Erythroblast (primary cell): ENCODE measurements at regions not wholly inside any gene's neighbourhood (a gene's known extent, or its start where the extent isn't known, plus 50 kb on each side); places are given as distances from the start of the nearest gene placed in this dataset.

Experiments
- DNase-seq, 2 experiments: peaks; one replicate each; lab custom pipeline; 2025; lab: John Stamatoyannopoulos, UW
- GATA1 ChIP-seq: IDR thresholded peaks from 2 replicates; pipeline ENCODE4 v1.6.1; 2011; ENCODE audit warnings: low read depth, mild to moderate bottlenecking, control low read depth, low read length, moderate library complexity
- POLR2A ChIP-seq: IDR thresholded peaks from 2 replicates; pipeline ENCODE4 v1.6.1; 2011; ENCODE audit warnings: mild to moderate bottlenecking, low read length

- TF ChIP-seq POLR2A (no peak), GATA1 (no peak)
- DNase-seq = no peak
Observed at GRCh38 chr6:169165561-169166300, 87.9 kb downstream of the THBS2 start.

GRCh38 chr6:169164986-169165385 lies 88.7 kb downstream of the THBS2 start:
- TF ChIP-seq GATA1 = no peak
- no peak for TF ChIP-seq POLR2A
- no peak for DNase-seq

- DNase-seq = no peak
- no peak for TF ChIP-seq POLR2A
- TF ChIP-seq GATA1 = no peak
Observed at GRCh38 chr6:169164451-169164850, 89.2 kb downstream of the THBS2 start.

GRCh38 chr6:169163411-169163901 lies 90.2 kb downstream of the THBS2 start:
- no peak for TF ChIP-seq POLR2A
- no peak for TF ChIP-seq GATA1
- no peak for DNase-seq

- DNase-seq = no peak
- no peak for TF ChIP-seq GATA1
- TF ChIP-seq POLR2A = no peak
Observed at GRCh38 chr6:169162752-169163407, 90.8 kb downstream of the THBS2 start.

- no peak for TF ChIP-seq POLR2A
- TF ChIP-seq GATA1 = no peak
- no peak for DNase-seq
Observed at GRCh38 chr6:169162249-169162648, 91.4 kb downstream of the THBS2 start.

GRCh38 chr6:169161572-169162167 lies 92.0 kb downstream of the THBS2 start:
- no peak for DNase-seq
- TF ChIP-seq GATA1 (no peak), POLR2A (no peak)

GRCh38 chr6:169160855-169161560 lies 92.6 kb downstream of the THBS2 start:
- DNase-seq = no peak
- TF ChIP-seq POLR2A (no peak), GATA1 (no peak)

GRCh38 chr6:169160091-169160854 lies 93.4 kb downstream of the THBS2 start:
- no peak for TF ChIP-seq POLR2A
- TF ChIP-seq GATA1 = no peak
- DNase-seq = no peak

- DNase-seq = no peak
- TF ChIP-seq POLR2A (no peak), GATA1 (no peak)
Observed at GRCh38 chr6:169159331-169159730, 94.3 kb downstream of the THBS2 start.

- TF ChIP-seq GATA1 = no peak
- TF ChIP-seq POLR2A = no peak
Observed at GRCh38 chr6:169158691-169159090, 95.0 kb downstream of the THBS2 start.

GRCh38 chr6:169158174-169158573 lies 95.5 kb downstream of the THBS2 start:
- TF ChIP-seq POLR2A = no peak
- TF ChIP-seq GATA1 = no peak
- no peak for DNase-seq

More at GRCh38 chr6:169158691-169159090, 95.0 kb downstream of the THBS2 start:
- DNase-seq = no peak

- TF ChIP-seq POLR2A = no peak
- no peak for TF ChIP-seq GATA1
- DNase-seq = no peak
Observed at GRCh38 chr6:169157197-169158148, 96.2 kb downstream of the THBS2 start.
